Vagina (tissue), 2 donors: ENCODE measurements at regions not wholly inside any gene's neighbourhood (a gene's known extent, or its start where the extent isn't known, plus 50 kb on each side); places are given as distances from the start of the nearest gene placed in this dataset.

Experiments used
- POLR2A ChIP-seq, 2 donors: fragments of 450-650 bp; IDR thresholded peaks; one replicate each; pipeline ENCODE4 v1.6.1; 2017; ENCODE audit warnings: antibody characterized with exemption in 2 of 2, mild to moderate bottlenecking in 2 of 2, moderate library complexity in 2 of 2
- TF ChIP-seq, protein P1 (sequence below), 3 experiments: fragments of 450-650 bp in 2 of 3; fragments of 200-600 bp in 1 of 3; sonication (generic) in 1 of 3; IDR thresholded peaks; one replicate each; pipeline ENCODE4 v1.5.1; 2017 to 2019; ENCODE audit warnings: antibody characterized with exemption in 3 of 3, mild to moderate bottlenecking in 2 of 3, moderate library complexity in 2 of 3

DNA sequence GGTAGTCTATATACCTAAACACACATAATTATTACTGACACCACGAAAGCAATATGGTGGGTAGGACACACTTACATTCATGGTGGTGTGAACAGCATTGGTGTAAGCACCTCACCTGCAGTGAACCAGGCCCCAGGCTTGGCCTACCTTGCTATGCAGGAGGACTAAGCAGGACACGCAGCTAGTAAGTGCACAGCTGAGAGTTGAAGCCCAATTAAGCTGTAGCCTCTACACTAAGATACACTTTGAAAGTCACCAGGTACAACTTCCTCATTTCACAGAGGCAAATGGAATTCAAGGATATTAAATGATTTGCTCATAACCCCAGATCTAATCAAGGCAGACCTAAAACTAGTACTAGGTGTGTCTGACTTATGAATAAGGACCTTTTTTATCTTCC is 145.8 kb upstream of the PAPPA start:
- TF ChIP-seq, protein P1, sequence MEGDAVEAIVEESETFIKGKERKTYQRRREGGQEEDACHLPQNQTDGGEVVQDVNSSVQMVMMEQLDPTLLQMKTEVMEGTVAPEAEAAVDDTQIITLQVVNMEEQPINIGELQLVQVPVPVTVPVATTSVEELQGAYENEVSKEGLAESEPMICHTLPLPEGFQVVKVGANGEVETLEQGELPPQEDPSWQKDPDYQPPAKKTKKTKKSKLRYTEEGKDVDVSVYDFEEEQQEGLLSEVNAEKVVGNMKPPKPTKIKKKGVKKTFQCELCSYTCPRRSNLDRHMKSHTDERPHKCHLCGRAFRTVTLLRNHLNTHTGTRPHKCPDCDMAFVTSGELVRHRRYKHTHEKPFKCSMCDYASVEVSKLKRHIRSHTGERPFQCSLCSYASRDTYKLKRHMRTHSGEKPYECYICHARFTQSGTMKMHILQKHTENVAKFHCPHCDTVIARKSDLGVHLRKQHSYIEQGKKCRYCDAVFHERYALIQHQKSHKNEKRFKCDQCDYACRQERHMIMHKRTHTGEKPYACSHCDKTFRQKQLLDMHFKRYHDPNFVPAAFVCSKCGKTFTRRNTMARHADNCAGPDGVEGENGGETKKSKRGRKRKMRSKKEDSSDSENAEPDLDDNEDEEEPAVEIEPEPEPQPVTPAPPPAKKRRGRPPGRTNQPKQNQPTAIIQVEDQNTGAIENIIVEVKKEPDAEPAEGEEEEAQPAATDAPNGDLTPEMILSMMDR (IDR thresholded peaks at IDR 0.05) = no peak
- TF ChIP-seq POLR2A (IDR thresholded peaks at IDR 0.05) = no peak
